RWPE1 (cell line): ENCODE measurements at regions not wholly inside any gene's neighbourhood (a gene's known extent, or its start where the extent isn't known, plus 50 kb on each side); places are given as distances from the start of the nearest gene placed in this dataset.

Experiments
- CTCF ChIA-PET: fragments of 350-600 bp; sonication (Branson Sonifier 250); formaldehyde crosslinking; extraction: SDS; loops from one replicate; lab custom pipeline; 2021; lab: Yijun Ruan, JAX
- POLR2A ChIA-PET: fragments of 400-600 bp; formaldehyde crosslinking; extraction: SDS; loops from one replicate; lab custom pipeline; 2020; ENCODE audit warnings: antibody characterized with exemption; ENCODE audit not compliant: low non-redundant PET; lab: Yijun Ruan, JAX
- DNase-seq: peaks from one replicate; pipeline ENCODE4 v3.0.0; 2012; ENCODE audit warnings: low spot score
- H3K27ac ChIP-seq: fragments of 450-650 bp; 2 replicates; pipeline ENCODE4 v1.5.1; 2017
- TF ChIP-seq, protein P1 (sequence below): fragments of 450-650 bp; conservative IDR thresholded peaks from 2 replicates; pipeline ENCODE4 v1.5.1; 2017; ENCODE audit warnings: low read depth, mild to moderate bottlenecking

DNA sequence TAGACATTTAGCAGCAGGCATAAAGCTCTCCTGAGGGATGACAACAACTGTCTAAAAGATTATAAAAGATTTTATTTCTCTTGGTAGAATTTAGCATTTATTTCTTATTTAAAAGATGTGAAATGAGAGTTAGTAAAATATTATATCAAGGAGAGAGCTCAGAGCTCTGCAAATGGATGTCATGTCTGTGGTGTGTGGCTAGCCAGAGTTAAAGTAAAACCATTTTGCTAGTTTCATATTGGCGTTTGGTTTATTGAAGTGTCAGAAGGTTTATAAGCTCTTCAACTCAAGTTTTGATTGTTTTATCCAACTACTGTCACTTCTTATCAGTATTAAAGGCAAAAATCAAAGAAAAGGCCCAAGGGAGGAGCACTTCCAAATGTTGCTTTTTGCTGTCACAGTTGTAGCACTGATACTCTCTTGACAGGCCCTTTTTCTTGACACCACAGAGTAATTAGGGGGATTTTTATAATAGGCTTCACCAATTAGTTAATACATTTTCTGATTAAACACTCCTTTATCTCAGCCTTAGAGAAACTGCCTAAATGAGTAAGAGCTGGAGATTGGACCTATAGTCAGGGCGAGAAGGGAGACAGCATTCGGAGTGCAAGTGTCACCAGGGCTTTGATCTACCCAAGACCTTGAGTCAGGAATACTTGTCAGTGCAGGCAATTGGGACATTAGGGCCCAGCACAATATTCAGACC lies 233.9 kb downstream of the PTBP2 start:
- H3K27ac ChIP-seq: no peak overlapping the region
- TF ChIP-seq, protein P1, sequence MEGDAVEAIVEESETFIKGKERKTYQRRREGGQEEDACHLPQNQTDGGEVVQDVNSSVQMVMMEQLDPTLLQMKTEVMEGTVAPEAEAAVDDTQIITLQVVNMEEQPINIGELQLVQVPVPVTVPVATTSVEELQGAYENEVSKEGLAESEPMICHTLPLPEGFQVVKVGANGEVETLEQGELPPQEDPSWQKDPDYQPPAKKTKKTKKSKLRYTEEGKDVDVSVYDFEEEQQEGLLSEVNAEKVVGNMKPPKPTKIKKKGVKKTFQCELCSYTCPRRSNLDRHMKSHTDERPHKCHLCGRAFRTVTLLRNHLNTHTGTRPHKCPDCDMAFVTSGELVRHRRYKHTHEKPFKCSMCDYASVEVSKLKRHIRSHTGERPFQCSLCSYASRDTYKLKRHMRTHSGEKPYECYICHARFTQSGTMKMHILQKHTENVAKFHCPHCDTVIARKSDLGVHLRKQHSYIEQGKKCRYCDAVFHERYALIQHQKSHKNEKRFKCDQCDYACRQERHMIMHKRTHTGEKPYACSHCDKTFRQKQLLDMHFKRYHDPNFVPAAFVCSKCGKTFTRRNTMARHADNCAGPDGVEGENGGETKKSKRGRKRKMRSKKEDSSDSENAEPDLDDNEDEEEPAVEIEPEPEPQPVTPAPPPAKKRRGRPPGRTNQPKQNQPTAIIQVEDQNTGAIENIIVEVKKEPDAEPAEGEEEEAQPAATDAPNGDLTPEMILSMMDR: no peak
- ChIA-PET POLR2A (no interaction called here), CTCF (no interaction called here)
- no peak for DNase-seq

DNA sequence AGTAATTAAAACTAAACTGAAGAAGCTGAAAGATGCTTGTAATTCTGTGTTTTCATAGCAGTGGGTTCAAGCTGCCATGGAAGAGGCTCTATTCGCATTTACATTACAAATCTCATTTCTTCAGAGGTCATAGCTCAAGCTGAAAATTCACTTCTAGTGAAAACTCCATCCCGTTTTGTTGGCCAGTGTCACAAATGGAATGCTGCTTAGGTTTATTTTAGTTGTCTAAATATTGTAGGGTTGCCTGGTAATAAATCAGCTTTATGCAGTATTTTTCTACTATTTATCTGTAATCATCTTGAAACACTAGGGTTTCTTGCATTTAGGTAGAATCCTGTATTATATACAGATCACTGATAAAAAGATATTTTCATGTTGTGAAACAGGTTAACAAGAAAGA lies 240.6 kb downstream of the PTBP2 start:
- no peak overlapping the region for H3K27ac ChIP-seq
- CTCF ChIA-PET: interaction anchor here (0.7 kb wide), 1 partner anchor 15 kb away, joined by 3 read pairs; no protein-coding TSS in a partner anchor
- POLR2A ChIA-PET: no interaction called here
- TF ChIP-seq, protein P1: no peak
- DNase-seq: no peak

DNA sequence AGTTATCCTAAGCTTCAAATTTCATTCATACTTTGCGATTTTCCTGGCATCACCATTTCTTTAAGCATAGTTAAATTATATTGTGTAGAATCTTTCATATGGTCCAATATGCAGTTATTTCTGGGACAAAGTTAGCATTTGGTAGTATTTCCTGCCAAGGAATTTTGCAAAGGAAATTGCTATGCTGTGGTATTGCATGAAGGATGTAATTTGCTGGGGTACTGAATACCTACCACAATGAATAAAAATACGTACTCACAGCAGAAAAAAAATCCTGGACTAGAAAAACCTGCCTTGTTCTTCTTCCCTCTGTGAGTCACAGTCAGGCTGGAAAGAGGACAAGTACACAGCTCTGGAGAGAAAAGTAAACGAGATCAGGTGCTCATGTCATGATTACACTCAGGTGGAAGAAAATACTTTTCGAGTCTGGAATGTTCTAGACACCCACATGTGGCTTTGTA lies 241.2 kb downstream of the PTBP2 start:
- no peak for DNase-seq
- ChIA-PET CTCF (no interaction called here), POLR2A (no interaction called here)
- no peak overlapping the region for H3K27ac ChIP-seq
- TF ChIP-seq, protein P1: no peak

DNA sequence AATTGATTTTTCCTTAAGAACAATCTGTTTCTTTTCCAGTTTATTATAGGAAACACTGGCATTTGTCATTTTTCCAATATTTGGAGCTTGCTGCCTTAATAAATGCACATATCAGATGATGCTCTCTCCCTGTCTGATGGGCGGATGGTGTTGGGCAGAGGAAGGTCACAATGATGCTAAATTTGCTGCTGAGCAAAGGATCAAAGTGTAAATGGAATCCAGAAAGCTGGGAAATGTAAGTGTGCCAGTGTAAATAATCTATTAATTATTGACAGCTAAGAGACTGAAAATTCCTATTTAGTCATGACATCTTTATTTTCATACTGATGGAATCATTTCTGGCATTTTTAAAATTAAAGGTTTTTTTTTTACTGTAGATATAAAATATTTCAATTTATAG lies 243.2 kb downstream of the PTBP2 start:
- DNase-seq: no peak
- no peak overlapping the region for H3K27ac ChIP-seq
- CTCF ChIA-PET: interaction anchor here (0.6 to 1.1 kb wide), 3 partner anchors 8 to 954 kb away, joined by 4 to 7 read pairs (median 5); no protein-coding TSS in a partner anchor
- POLR2A ChIA-PET: no interaction called here
- TF ChIP-seq, protein P1: no peak

DNA sequence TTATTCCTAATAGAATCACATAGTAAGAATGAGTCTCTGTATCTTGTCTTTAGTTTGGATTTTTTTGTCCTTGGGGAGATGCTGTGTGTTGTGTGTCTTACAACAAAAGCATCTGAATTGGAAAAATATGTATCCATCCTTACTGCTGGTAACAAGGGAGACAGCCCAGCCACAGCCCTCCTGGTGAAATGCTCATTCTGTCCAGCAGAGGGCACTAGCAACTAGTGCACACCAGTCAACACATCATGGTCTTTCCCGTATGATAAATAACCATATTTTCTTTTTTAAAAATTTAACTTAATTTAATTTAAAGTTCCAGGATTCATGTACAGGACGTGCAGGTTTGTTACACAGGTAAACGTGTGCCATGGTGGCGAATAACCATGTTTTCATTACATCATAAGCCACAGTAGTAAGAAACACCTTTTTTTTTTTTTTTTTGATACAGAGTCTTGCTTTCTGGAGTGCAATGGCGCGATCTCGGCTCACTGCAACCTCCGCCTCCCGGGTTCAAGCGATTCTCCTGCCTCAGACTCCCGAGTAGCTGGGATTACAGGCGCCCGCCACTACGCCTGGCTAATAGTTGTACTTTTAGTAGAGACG lies 245.1 kb downstream of the PTBP2 start:
- no peak overlapping the region for H3K27ac ChIP-seq
- CTCF ChIA-PET: interaction anchor here (0.7 kb wide), 4 partner anchors 16 to 1096 kb away, joined by 3 to 6 read pairs (median 4); no protein-coding TSS in a partner anchor
- peak; percentile 57 for DNase-seq
- TF ChIP-seq, protein P1: peak; percentile 92
- POLR2A ChIA-PET: no interaction called here

DNA sequence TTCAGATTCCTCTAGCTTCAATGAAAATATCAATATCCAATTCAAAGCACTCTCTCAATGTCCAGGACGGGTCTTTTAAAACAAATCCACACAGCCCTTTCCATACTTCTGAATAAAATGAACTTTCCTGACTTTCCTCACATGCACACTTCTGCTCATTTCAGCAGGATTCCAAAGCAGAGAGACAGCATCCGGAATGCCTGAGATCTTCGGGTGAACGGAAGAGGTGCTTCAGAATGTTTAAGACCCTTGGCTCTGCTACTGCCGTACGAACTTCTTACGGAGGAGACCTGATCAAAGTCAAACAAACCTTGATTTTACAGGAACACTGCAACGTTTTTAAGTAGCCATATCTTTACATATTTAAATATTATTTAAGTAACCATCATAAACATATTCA lies 245.7 kb downstream of the PTBP2 start:
- TF ChIP-seq, protein P1: no peak
- no peak overlapping the region for H3K27ac ChIP-seq
- CTCF ChIA-PET: interaction anchor here (0.5 to 0.7 kb wide), 4 partner anchors 17 to 1095 kb away, joined by 3 to 6 read pairs (median 3); no protein-coding TSS in a partner anchor
- DNase-seq: no peak
- POLR2A ChIA-PET: no interaction called here
